ENCODE measurements at regions not wholly inside any gene's neighbourhood (a gene's known extent, or its start where the extent isn't known, plus 50 kb on each side); places are given as distances from the start of the nearest gene placed in this dataset.
"Not testable (repeated sequence)": the region's sequence is repeated elsewhere in the genome, so short reads cannot be mapped to it uniquely, and the experiment has no call there.

GRCh38 chr11:50247309-50247874 is 214.7 kb downstream of the OR4C45 start:
- DNase-seq: no peak

- DNase-seq: no peak
Measured at GRCh38 chr11:50267851-50268250, 235.2 kb downstream of the OR4C45 start.

GRCh38 chr11:50275133-50275532 is 242.5 kb downstream of the OR4C45 start:
- no peak for DNase-seq

DNA sequence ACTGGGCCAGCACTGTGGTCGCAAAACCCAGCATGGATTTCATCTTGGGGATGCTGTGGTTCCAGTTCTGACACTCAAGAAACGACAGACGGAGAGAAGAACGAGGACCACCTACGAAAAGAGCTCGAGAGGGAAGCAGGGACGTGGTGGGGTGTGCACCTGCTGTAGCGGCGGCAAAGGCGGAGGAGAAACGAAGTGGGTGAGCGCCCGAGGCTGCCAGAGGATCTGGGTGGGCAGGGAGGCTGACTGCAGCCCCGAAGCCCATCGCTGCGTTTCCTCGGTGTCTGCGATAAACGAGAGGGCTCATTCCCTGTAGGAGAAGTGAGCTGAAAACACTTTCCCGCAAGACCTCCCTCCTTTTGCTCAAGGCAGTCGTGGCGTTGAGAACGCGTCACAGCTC is 246.1 kb downstream of the OR4C45 start:
- DNase-seq: no peak

DNA sequence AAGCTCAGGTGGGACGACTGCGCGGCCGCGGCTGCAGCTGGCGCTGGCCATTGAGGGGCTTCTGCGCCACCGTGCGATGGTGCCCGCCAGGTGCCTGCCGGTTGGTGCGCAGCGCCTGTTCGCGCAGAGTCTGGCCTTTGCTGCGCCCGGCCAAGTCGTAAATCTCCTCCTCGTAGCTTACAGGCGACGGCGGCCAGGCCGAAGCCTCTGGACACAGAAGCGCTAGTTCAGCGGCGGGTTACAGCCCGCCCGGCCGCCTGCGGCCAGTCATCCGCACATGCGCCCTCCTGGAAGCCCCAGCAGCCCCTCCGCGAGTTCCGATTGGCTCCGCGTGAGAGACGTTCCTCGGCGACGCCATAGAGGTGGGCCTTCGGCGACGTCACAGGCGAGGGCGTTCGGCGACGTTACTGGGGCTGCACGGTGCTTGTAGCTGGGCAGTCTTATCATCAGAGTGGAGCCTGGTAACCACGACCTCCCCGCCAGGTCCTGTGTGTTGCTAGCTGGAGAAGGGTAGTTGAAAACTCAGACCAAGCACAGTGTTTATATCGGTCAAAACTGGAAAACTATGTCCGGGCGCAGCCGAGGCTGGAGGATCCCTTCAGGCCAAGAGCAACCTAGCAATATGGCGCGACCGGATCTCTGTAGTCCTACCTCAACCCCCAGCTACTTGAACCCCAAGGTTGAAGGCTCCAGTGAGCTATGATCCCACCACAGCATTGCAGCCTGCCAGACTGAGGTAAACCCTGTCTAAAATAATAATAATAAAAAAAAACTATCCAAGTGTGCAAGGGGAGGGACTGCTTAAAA is 265.7 kb downstream of the OR4C45 start:
- DNase-seq: peak; percentile 5

DNA sequence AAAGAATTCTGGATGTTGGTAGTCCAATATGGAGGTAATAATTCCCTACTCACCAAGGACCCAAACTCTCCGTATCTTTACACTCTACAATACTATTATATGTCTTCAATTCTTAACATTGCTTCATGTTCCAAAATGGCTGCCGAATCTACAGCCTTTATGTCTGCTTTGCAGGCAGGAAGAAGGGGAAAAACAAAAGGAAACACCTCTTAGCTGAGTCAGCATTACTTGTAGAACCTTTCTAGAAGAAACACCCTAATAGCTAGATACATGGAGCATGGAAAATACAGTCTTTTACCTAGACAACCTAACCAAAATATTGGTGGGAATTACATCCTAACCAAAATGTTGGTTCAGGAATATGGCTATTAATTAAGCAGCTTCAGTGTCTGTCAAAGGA is 298.0 kb downstream of the OR4C45 start:
- not testable (repeated sequence) for DNase-seq

- no peak for DNase-seq
Measured at GRCh38 chr11:50333861-50334260, 301.2 kb downstream of the OR4C45 start.

GRCh38 chr11:50337432-50337831 is 304.8 kb downstream of the OR4C45 start:
- DNase-seq: not testable (repeated sequence)

DNA sequence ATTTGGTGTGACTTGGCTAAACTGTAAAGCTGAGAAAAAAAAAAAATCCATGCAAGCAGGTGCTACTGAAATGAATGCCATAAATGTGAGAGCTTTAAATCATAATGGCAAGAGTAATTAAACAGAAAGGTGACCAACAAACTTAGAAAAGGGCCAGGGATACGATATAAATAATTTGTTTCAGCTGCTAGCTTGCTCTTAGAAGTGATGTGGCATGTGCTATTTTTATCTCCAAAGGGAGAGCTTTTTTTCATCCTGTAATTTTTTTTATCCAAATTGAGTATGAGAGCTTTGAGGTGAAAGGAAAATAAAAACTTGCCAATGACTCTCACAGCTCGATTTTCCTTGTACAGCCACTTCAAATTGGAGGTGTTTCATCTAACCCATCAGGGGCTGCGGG is 315.3 kb downstream of the OR4C45 start:
- not testable (repeated sequence) for DNase-seq

DNA sequence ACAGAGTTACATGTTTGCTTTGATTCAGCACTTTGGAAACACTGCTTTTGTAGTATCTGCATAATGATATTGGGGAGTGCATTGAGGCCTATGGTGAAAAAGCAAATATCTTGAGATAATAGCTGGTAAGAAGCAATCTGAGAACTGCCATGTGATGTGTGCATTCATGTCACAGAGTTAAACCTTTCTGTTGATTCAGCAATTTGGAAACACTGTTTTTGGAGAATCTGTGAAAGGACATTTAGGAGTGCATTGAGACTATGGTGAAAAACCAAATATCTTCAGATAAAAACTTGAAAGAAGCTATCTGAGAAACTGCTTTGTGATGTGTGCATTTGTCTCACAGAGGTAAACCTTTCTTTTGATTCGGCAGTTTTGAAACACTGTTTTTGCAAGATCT is 346.8 kb downstream of the OR4C45 start:
- DNase-seq: no peak

- no peak for DNase-seq
Measured at GRCh38 chr11:50394017-50394416, 361.3 kb downstream of the OR4C45 start.

GRCh38 chr11:50412832-50413231 is 380.2 kb downstream of the OR4C45 start:
- no peak for DNase-seq

DNA sequence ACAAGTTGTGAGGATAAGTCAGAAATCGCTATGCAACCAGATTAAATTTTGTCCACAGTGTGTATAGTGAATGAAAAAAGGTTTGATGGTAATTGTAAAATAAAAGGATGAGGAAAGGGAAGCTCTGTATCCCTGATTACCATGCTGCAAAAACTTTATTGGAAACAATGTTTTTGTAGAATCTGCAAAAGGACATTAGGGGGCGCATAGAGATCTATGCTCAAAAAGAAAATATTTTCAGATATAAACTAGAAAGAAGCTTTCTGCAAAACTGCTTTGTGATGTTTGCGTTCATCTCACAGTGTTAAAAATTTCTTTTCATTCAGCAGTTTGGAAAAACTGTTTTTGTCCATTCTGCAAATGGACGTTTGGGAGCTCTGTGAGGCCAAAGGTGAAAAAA is 390.5 kb downstream of the OR4C45 start:
- DNase-seq: no peak
